ENCODE measurements at regions not wholly inside any gene's neighbourhood (a gene's known extent, or its start where the extent isn't known, plus 50 kb on each side); places are given as distances from the start of the nearest gene placed in this dataset.
"Not testable (repeated sequence)": the region's sequence is repeated elsewhere in the genome, so short reads cannot be mapped to it uniquely, and the experiment has no call there.

GRCh38 chr6:150741633-150742200, 123.8 kb upstream of the MTHFD1L start:
- DNase-seq: no peak

GRCh38 chr6:150744522-150745260, 120.8 kb upstream of the MTHFD1L start:
- no peak for DNase-seq

- no peak for DNase-seq
These were observed 119.6 kb upstream of the MTHFD1L start for GRCh38 chr6:150745896-150746295.

GRCh38 chr6:150747155-150747554, 118.3 kb upstream of the MTHFD1L start:
- DNase-seq: no peak

- DNase-seq: no peak
These were observed 116.3 kb upstream of the MTHFD1L start for GRCh38 chr6:150749091-150749670.

GRCh38 chr6:150751296-150751695, 114.2 kb upstream of the MTHFD1L start:
- DNase-seq: no peak

GRCh38 chr6:150752409-150752808, 113.1 kb upstream of the MTHFD1L start:
- DNase-seq: no peak

GRCh38 chr6:150753371-150754064, 112.0 kb upstream of the MTHFD1L start:
- DNase-seq: no peak

GRCh38 chr6:150755042-150755441, 110.5 kb upstream of the MTHFD1L start:
- DNase-seq: no peak

GRCh38 chr6:150755524-150755923, 110.0 kb upstream of the MTHFD1L start:
- no peak for DNase-seq

- no peak for DNase-seq
These were observed 109.3 kb upstream of the MTHFD1L start for GRCh38 chr6:150756173-150756572.

GRCh38 chr6:150757807-150758206, 107.7 kb upstream of the MTHFD1L start:
- DNase-seq: not testable (repeated sequence)

GRCh38 chr6:150759483-150759882, 106.0 kb upstream of the MTHFD1L start:
- DNase-seq: no peak

GRCh38 chr6:150761771-150762170, 103.7 kb upstream of the MTHFD1L start:
- no peak for DNase-seq

GRCh38 chr6:150764334-150765066, 101.0 kb upstream of the MTHFD1L start:
- no peak for DNase-seq

GRCh38 chr6:150765067-150765764, 100.3 kb upstream of the MTHFD1L start:
- DNase-seq: no peak

GRCh38 chr6:150766201-150766997, 99.1 kb upstream of the MTHFD1L start:
- no peak for DNase-seq

- DNase-seq: no peak
These were observed 98.3 kb upstream of the MTHFD1L start for GRCh38 chr6:150767161-150767560.

GRCh38 chr6:150767571-150768018, 97.9 kb upstream of the MTHFD1L start:
- DNase-seq: no peak

- no peak for DNase-seq
These were observed 94.9 kb upstream of the MTHFD1L start for GRCh38 chr6:150770637-150771036.

- no peak for DNase-seq
These were observed 91.5 kb upstream of the MTHFD1L start for GRCh38 chr6:150773969-150774368.
